ENCODE measurements at regions not wholly inside any gene's neighbourhood (a gene's known extent, or its start where the extent isn't known, plus 50 kb on each side); places are given as distances from the start of the nearest gene placed in this dataset.

DNA sequence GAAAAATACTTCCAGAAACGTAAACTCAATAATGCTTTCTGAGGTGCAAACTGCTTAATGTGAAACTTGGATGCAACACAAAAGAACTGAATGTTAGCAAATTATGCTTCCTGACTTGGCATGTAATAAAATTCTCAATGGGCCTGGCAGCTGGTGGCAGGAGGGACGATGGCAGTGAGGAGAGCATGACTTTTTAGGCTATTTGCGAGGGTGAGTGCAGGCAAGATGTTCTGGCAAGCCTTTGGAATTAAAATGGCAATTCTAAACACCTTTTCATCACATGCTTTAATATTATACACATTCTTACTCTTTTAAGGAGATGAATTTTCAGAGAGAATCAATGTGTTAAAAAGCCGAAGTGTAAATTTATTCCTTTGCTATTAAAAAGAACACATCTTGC is 224.8 kb upstream of the CDH4 start:
- H3K27me3 Mint-ChIP-seq (ENCODE audit: unreplicated experiment), result no peaks in the 10 kb centered on the region
- peaks cover 4% of the 10 kb centered on the region for H3K9me3 Mint-ChIP-seq (ENCODE audit: unreplicated experiment)
- DNase-seq, result no peak
- TF ChIP-seq, protein P1, sequence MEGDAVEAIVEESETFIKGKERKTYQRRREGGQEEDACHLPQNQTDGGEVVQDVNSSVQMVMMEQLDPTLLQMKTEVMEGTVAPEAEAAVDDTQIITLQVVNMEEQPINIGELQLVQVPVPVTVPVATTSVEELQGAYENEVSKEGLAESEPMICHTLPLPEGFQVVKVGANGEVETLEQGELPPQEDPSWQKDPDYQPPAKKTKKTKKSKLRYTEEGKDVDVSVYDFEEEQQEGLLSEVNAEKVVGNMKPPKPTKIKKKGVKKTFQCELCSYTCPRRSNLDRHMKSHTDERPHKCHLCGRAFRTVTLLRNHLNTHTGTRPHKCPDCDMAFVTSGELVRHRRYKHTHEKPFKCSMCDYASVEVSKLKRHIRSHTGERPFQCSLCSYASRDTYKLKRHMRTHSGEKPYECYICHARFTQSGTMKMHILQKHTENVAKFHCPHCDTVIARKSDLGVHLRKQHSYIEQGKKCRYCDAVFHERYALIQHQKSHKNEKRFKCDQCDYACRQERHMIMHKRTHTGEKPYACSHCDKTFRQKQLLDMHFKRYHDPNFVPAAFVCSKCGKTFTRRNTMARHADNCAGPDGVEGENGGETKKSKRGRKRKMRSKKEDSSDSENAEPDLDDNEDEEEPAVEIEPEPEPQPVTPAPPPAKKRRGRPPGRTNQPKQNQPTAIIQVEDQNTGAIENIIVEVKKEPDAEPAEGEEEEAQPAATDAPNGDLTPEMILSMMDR (IDR thresholded peaks at IDR 0.05; ENCODE audit: partially characterized antibody, unreplicated experiment), result no peak
- H3K4me1 Mint-ChIP-seq (ENCODE audit: low read depth, unreplicated experiment), result no peaks in the 10 kb centered on the region
- H3K4me3 Mint-ChIP-seq (ENCODE audit: unreplicated experiment), result no peak overlapping the region
- no peak overlapping the region for H3K27ac Mint-ChIP-seq (ENCODE audit: unreplicated experiment)
- H3K36me3 Mint-ChIP-seq (ENCODE audit: unreplicated experiment), result no peaks in the 10 kb centered on the region

DNA sequence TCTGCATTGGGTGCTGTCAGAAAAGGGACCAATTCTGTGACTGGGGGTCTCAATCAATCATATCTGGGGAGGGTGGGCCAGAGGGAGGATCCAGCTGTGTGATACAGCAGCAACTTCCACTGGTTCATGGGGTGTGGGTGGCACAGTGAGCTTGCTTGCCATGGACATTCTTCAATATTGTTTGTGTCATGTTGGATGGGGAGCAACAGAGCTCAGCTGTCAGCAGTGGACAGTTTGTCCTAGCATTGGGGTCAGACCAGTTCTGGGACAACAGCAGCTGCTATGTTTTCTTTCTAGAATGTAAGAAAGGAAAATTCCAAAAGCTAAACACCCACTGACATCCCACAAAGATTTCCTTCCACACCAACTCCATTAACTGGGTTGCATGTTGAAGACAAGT is 221.9 kb upstream of the CDH4 start:
- H3K27ac Mint-ChIP-seq (ENCODE audit: unreplicated experiment), result no peak overlapping the region
- TF ChIP-seq, protein P1 (IDR thresholded peaks at IDR 0.05; ENCODE audit: partially characterized antibody, unreplicated experiment), result no peak
- H3K9me3 Mint-ChIP-seq (ENCODE audit: unreplicated experiment), result peaks cover 3% of the 10 kb centered on the region
- DNase-seq, result no peak
- H3K4me1 Mint-ChIP-seq (ENCODE audit: low read depth, unreplicated experiment), result no peaks in the 10 kb centered on the region
- no peak overlapping the region for H3K4me3 Mint-ChIP-seq (ENCODE audit: unreplicated experiment)
- peaks cover under 1% of the 10 kb centered on the region for H3K27me3 Mint-ChIP-seq (ENCODE audit: unreplicated experiment)
- H3K36me3 Mint-ChIP-seq (ENCODE audit: unreplicated experiment), result no peaks in the 10 kb centered on the region

DNA sequence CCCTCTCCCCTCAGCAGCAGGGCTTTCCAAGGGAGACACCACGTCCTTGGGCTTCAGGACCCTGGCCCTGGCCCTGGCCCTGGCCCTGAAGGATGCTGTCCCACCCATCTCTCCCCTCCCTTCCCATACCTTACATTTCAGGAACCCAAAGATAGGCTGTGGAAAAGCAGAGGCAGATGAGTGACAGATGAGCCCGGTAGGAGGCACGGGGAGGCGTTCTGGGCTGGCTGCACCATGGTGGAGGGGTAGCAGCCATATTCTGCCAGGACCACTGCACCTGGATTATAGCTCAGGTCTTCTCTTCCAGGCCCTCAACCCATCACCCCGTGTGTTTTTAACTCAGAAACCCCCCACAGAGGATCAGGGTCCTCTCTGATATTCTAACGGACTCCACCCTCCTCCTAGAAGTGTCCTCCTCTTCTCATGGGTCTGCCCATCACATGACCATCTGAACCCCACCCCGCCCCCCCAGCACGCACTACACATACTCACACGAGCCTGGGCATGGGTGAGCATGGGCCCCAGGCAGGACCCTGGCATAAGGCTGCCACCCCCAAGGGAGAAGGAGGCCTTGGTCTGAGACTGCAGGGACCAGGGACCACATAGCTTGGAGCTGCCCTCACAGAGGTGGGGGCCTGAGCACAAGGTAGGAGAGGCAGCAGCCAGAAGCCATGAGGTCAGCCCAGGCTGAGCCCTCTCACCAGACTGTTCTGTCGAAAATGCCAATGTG is 220.8 kb upstream of the CDH4 start:
- TF ChIP-seq, protein P1 (IDR thresholded peaks at IDR 0.05; ENCODE audit: partially characterized antibody, unreplicated experiment), result no peak
- no peaks in the 10 kb centered on the region for H3K4me1 Mint-ChIP-seq (ENCODE audit: low read depth, unreplicated experiment)
- DNase-seq, result no peak
- H3K4me3 Mint-ChIP-seq (ENCODE audit: unreplicated experiment), result no peak overlapping the region
- H3K27ac Mint-ChIP-seq (ENCODE audit: unreplicated experiment), result no peak overlapping the region
- H3K36me3 Mint-ChIP-seq (ENCODE audit: unreplicated experiment), result no peaks in the 10 kb centered on the region
- H3K27me3 Mint-ChIP-seq (ENCODE audit: unreplicated experiment), result peaks cover 2% of the 10 kb centered on the region
- H3K9me3 Mint-ChIP-seq (ENCODE audit: unreplicated experiment), result peaks cover under 1% of the 10 kb centered on the region

GRCh38 chr20:61037498-61037897 is 214.6 kb upstream of the CDH4 start:
- Mint-ChIP-seq H3K27ac (ENCODE audit: unreplicated experiment) (no peak overlapping the region), H3K4me3 (ENCODE audit: unreplicated experiment) (no peak overlapping the region), H3K27me3 (ENCODE audit: unreplicated experiment) (peaks cover 2% of the 10 kb centered on the region), H3K9me3 (ENCODE audit: unreplicated experiment) (no peaks in the 10 kb centered on the region), H3K4me1 (ENCODE audit: low read depth, unreplicated experiment) (no peaks in the 10 kb centered on the region), H3K36me3 (ENCODE audit: unreplicated experiment) (peaks cover 3% of the 10 kb centered on the region)
- TF ChIP-seq, protein P1 (IDR thresholded peaks at IDR 0.05; ENCODE audit: partially characterized antibody, unreplicated experiment), result no peak
- DNase-seq, result no peak

- TF ChIP-seq, protein P1 (IDR thresholded peaks at IDR 0.05; ENCODE audit: partially characterized antibody, unreplicated experiment), result no peak
- Mint-ChIP-seq H3K36me3 (ENCODE audit: unreplicated experiment) (peaks cover 3% of the 10 kb centered on the region), H3K4me1 (ENCODE audit: low read depth, unreplicated experiment) (no peaks in the 10 kb centered on the region), H3K27ac (ENCODE audit: unreplicated experiment) (no peak overlapping the region), H3K4me3 (ENCODE audit: unreplicated experiment) (no peak overlapping the region), H3K9me3 (ENCODE audit: unreplicated experiment) (peaks cover 3% of the 10 kb centered on the region), H3K27me3 (ENCODE audit: unreplicated experiment) (no peaks in the 10 kb centered on the region)
- no peak for DNase-seq
These were observed 210.6 kb upstream of the CDH4 start for GRCh38 chr20:61041481-61041880.
